BE2C (cell line): ENCODE measurements at regions not wholly inside any gene's neighbourhood (a gene's known extent, or its start where the extent isn't known, plus 50 kb on each side); places are given as distances from the start of the nearest gene placed in this dataset.

ENCODE experiments used
- DNase-seq: peaks from one replicate; pipeline ENCODE4 v3.0.0-alpha.2; 2020
- H3K27me3 ChIP-seq: fragments of 250-450 bp; sonication (Bioruptor Pico); 2 replicates; pipeline ENCODE4 v1.5.1; 2020; ENCODE audit warnings: mild to moderate bottlenecking
- H3K36me3 ChIP-seq: fragments of 250-450 bp; sonication (Bioruptor Pico); 2 replicates; pipeline ENCODE4 v1.5.1; 2020; ENCODE audit warnings: mild to moderate bottlenecking
- H3K4me1 ChIP-seq: fragments of 250-450 bp; sonication (Bioruptor Pico); 2 replicates; pipeline ENCODE4 v1.5.1; 2020
- H3K4me3 ChIP-seq: 2 replicates; pipeline ENCODE4 v1.5.1; 2011; ENCODE audit warnings: low read depth, low read length
- H3K9me3 ChIP-seq: fragments of 250-450 bp; sonication (Bioruptor Pico); 2 replicates; pipeline ENCODE4 v1.5.1; 2020
- TF ChIP-seq, protein P1 (sequence below): IDR thresholded peaks from 2 replicates; pipeline ENCODE4 v1.5.1; 2012; ENCODE audit warnings: mild to moderate bottlenecking, low read depth, low read length

GRCh38 chr5:1704266-1704665 is 95.4 kb downstream of the MRPL36 start:
- Histone ChIP-seq H3K4me1 (no peaks in the 10 kb centered on the region), H3K4me3 (no peak overlapping the region), H3K27me3 (peaks cover 4% of the 10 kb centered on the region), H3K36me3 (no peaks in the 10 kb centered on the region), H3K9me3 (no peaks in the 10 kb centered on the region)
- no peak for DNase-seq
- TF ChIP-seq, protein P1, sequence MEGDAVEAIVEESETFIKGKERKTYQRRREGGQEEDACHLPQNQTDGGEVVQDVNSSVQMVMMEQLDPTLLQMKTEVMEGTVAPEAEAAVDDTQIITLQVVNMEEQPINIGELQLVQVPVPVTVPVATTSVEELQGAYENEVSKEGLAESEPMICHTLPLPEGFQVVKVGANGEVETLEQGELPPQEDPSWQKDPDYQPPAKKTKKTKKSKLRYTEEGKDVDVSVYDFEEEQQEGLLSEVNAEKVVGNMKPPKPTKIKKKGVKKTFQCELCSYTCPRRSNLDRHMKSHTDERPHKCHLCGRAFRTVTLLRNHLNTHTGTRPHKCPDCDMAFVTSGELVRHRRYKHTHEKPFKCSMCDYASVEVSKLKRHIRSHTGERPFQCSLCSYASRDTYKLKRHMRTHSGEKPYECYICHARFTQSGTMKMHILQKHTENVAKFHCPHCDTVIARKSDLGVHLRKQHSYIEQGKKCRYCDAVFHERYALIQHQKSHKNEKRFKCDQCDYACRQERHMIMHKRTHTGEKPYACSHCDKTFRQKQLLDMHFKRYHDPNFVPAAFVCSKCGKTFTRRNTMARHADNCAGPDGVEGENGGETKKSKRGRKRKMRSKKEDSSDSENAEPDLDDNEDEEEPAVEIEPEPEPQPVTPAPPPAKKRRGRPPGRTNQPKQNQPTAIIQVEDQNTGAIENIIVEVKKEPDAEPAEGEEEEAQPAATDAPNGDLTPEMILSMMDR, result no peak

DNA sequence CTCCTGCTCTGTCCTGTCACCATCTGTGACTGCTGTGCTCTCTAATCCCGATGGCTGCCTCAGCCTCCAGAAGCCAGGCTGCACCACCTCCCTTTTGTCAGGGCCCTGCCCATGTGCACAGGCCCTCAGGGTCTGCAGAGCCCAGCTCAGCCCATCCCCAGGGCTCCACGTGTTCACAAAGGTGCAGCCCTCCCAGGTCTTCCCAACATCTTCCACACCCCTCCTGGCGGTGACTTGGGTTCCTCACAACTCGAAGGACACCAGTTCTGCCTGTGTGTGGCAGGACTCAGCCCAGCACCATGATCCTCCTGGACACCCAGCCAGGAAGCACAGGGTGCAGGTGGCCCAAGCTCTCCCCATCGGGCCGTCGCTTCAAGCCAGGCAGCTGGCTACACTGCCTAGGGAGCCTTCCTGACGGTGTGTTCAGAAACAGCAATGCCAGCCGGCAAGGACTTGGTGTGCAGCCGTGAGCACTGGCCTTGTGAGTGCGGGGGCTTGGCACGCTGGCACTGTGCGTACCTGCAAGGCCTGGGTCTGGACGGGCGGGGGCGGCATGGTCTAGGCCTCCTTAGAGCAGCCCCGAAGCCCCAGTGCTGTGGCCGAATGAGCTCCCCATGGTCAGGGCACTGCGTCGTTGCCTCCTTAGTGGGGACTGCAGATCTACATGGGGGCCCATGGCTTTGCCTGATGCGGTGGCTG is 96.1 kb downstream of the MRPL36 start:
- no peaks in the 10 kb centered on the region for H3K36me3 ChIP-seq
- H3K4me1 ChIP-seq, result no peaks in the 10 kb centered on the region
- DNase-seq, result no peak
- TF ChIP-seq, protein P1, result no peak
- H3K9me3 ChIP-seq, result no peaks in the 10 kb centered on the region
- H3K4me3 ChIP-seq, result no peak overlapping the region
- peaks cover 4% of the 10 kb centered on the region; the same call in 1 of the 2 replicates for H3K27me3 ChIP-seq

GRCh38 chr5:1702318-1702717 is 97.3 kb downstream of the MRPL36 start:
- no peak for DNase-seq
- Histone ChIP-seq H3K9me3 (no peaks in the 10 kb centered on the region), H3K27me3 (peaks cover 4% of the 10 kb centered on the region; the same call in 1 of the 2 replicates), H3K36me3 (no peaks in the 10 kb centered on the region), H3K4me3 (no peak overlapping the region), H3K4me1 (no peaks in the 10 kb centered on the region)
- TF ChIP-seq, protein P1, result no peak

GRCh38 chr5:1701884-1702283 is 97.8 kb downstream of the MRPL36 start:
- Histone ChIP-seq H3K9me3 (no peaks in the 10 kb centered on the region), H3K4me1 (no peaks in the 10 kb centered on the region), H3K36me3 (no peaks in the 10 kb centered on the region), H3K4me3 (no peak overlapping the region), H3K27me3 (peaks cover 4% of the 10 kb centered on the region; the same call in 1 of the 2 replicates)
- DNase-seq, result no peak
- TF ChIP-seq, protein P1, result no peak

- Histone ChIP-seq H3K4me1 (no peaks in the 10 kb centered on the region), H3K9me3 (no peaks in the 10 kb centered on the region), H3K4me3 (no peak overlapping the region), H3K36me3 (no peaks in the 10 kb centered on the region), H3K27me3 (peaks cover 4% of the 10 kb centered on the region; the same call in 1 of the 2 replicates)
- TF ChIP-seq, protein P1, result no peak
- DNase-seq, result no peak
These were observed 98.3 kb downstream of the MRPL36 start for GRCh38 chr5:1701216-1701864.

- peaks cover 3% of the 10 kb centered on the region; the same call in 1 of the 2 replicates for H3K27me3 ChIP-seq
- H3K4me3 ChIP-seq, result no peak overlapping the region
- H3K4me1 ChIP-seq, result no peaks in the 10 kb centered on the region
- TF ChIP-seq, protein P1, result no peak
- DNase-seq, result no peak
- H3K9me3 ChIP-seq, result no peaks in the 10 kb centered on the region
- no peaks in the 10 kb centered on the region for H3K36me3 ChIP-seq
These were observed 100.2 kb downstream of the MRPL36 start for GRCh38 chr5:1699394-1699793.
